Common myeloid progenitor, CD34-positive (primary cell): ENCODE measurements at regions not wholly inside any gene's neighbourhood (a gene's known extent, or its start where the extent isn't known, plus 50 kb on each side); places are given as distances from the start of the nearest gene placed in this dataset.
A peak's percentile ranks its signal among the peaks of the same experiment; 100 is the strongest.

Source experiments
- CTCF ChIA-PET: fragments of 350-600 bp; sonication (Branson Sonifier 250); formaldehyde crosslinking; loops from one replicate; lab custom pipeline; 2021; ENCODE audit warnings: antibody characterized with exemption; lab: Charles Lee
- POLR2A ChIA-PET: fragments of 350-600 bp; sonication (Branson Sonifier 250); formaldehyde crosslinking; loops from one replicate; lab custom pipeline; 2021; ENCODE audit warnings: antibody characterized with exemption; lab: Charles Lee
- DNase-seq, 3 donors: peaks; one replicate each; pipeline versions ENCODE4 v3.0.0 to v3.0.0-alpha.2; 2013
- H3K27ac ChIP-seq, 2 experiments: 1 replicate in 1 of 2; 2 replicates in 1 of 2; pipeline ENCODE4 v1.7.0; 2013; ENCODE audit warnings: inconsistent platforms in 2 of 2, low read length in 2 of 2, mild to moderate bottlenecking in 2 of 2, low read depth in 1 of 2, moderate library complexity in 1 of 2; ENCODE audit not compliant: severe bottlenecking in 2 of 2, insufficient read depth in 1 of 2, poor library complexity in 1 of 2
- H3K27me3 ChIP-seq, 5 experiments: replicated peaks in 2 of 5; 1 replicate in 3 of 5; 2 replicates in 2 of 5; pipeline versions ENCODE4 v1.6.1 to v1.7.0; 2013; ENCODE audit warnings: low read length in 4 of 5, mild to moderate bottlenecking in 2 of 5, moderate library complexity in 2 of 5, inconsistent platforms in 1 of 5; ENCODE audit not compliant: insufficient read depth in 5 of 5, control insufficient read depth in 4 of 5
- H3K36me3 ChIP-seq, 4 experiments: 1 replicate in 2 of 4; 2 replicates in 2 of 4; pipeline versions ENCODE4 v1.6.1 to v1.7.0; 2013; ENCODE audit warnings: low read length in 3 of 4, control low read depth in 1 of 4, mild to moderate bottlenecking in 1 of 4; ENCODE audit not compliant: control insufficient read depth in 4 of 4, insufficient read depth in 4 of 4
- H3K4me1 ChIP-seq, 4 experiments: 1 replicate in 3 of 4; 2 replicates in 1 of 4; pipeline versions ENCODE4 v1.6.1 to v1.7.1; 2013; ENCODE audit warnings: low read length in 3 of 4, mild to moderate bottlenecking in 3 of 4, control low read depth in 1 of 4, inconsistent platforms in 1 of 4, moderate library complexity in 1 of 4; ENCODE audit not compliant: control insufficient read depth in 4 of 4, insufficient read depth in 4 of 4; ENCODE audit errors: control extremely low read depth in 1 of 4
- H3K4me3 ChIP-seq, 7 experiments: 1 replicate in 4 of 7; 2 replicates in 3 of 7; pipeline versions ENCODE4 v1.5.1 to v1.7.0; 2013; ENCODE audit warnings: mild to moderate bottlenecking in 7 of 7, low read length in 6 of 7, moderate library complexity in 6 of 7, inconsistent platforms in 2 of 7, low read depth in 2 of 7, control low read depth in 1 of 7; ENCODE audit not compliant: insufficient read depth in 4 of 7, control insufficient read depth in 1 of 7; ENCODE audit errors: extremely low read depth in 1 of 7
- H3K9me3 ChIP-seq, 5 experiments: 1 replicate in 4 of 5; 2 replicates in 1 of 5; pipeline versions ENCODE4 v1.6.1 to v1.7.1; 2013; ENCODE audit warnings: low read length in 4 of 5, mild to moderate bottlenecking in 2 of 5, inconsistent platforms in 1 of 5, low read depth in 1 of 5, moderate library complexity in 1 of 5; ENCODE audit not compliant: control insufficient read depth in 4 of 5, insufficient read depth in 2 of 5; ENCODE audit errors: control extremely low read depth in 1 of 5
- WGBS: methylation state at CpG from one replicate; pipeline ENCODE4 v1.1.5; 2013; ENCODE audit not compliant: insufficient coverage; 5-methylcytosine and 5-hydroxymethylcytosine counted together

DNA sequence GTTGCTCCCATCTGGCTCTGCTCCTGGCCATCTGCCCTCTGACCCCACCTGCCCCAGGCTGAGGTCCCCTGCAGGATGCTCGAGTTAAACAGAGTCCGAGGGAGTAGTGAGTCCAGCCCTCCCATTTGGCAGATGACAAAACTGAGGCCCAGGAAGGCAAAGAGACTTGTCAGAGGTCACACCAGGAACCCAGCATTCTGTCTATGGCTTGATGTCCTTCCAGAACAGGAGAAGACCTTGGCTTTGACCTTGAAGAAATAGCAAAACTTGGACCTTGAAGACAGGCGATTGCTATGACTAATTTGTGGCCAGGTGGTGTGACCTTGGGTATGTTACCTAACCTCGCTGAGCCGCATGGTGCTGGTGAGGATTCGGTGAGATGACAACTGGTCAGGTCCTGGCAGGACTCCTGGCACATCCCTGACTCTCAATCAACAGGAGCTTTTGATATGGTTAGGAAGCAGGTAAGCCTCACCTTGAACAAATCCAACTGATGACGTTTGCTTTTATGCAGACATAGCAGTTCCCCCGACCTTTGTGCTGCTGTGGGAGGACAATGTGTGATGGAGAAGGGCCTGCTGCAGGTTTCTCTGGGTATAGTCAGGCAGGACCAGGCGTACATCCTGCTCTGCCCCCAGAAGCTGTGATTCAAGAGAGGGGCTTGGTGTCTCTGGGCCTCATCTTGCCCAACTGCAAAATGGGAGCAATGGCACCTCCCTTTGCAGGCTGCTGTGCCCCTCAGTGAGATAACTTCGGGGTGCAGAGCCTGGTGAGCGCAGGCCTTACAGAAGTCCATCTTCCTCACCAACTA lies 198.7 kb downstream of the C9orf50 start:
- Histone ChIP-seq H3K27me3 (no peaks in the 10 kb centered on the region), H3K4me3 (peak overlapping the region in 1 of 7 experiments; percentile 38), H3K4me1 (peaks cover 0 to 24% (median 15%) of the 10 kb centered on the region in 4 experiments), H3K9me3 (no peaks in the 10 kb centered on the region), H3K27ac (peak overlapping the region in 1 of 2 experiments; percentile 21), H3K36me3 (no peaks in the 10 kb centered on the region)
- no peak for DNase-seq
- WGBS: 87% methylated on average over 7 of the region's 11 CpGs
- ChIA-PET CTCF (interaction anchor here (1.0 to 1.6 kb wide), 2 partner anchors 10 to 14 kb away, joined by 3 to 4 read pairs; no protein-coding TSS in a partner anchor), POLR2A (no interaction called here)

DNA sequence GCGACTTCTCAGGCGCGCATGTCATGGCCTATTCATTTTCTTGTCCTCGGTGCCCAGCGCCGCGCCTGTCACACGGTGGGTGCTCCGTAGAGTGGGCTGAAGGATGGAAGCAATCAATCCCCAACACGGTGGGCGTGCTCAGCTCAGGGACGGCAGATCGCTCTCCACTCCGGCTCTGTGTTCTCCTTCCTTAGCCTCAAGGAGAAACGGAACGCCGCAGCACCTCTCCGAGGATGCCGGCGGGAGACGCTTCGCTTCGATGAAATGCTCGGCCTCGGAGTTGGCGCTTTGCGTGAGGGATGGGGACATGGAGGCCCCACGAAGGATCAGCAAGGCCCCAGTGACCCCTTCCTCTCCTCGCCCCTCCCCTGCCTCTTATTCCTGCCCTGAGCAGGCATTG lies 199.5 kb downstream of the C9orf50 start:
- DNase-seq: no peak
- CTCF ChIA-PET: interaction anchor here (0.7 kb wide), 1 partner anchor 9 kb away, joined by 3 read pairs; no protein-coding TSS in a partner anchor
- 95% methylated on average over 28 of the region's 29 CpGs for WGBS

DNA sequence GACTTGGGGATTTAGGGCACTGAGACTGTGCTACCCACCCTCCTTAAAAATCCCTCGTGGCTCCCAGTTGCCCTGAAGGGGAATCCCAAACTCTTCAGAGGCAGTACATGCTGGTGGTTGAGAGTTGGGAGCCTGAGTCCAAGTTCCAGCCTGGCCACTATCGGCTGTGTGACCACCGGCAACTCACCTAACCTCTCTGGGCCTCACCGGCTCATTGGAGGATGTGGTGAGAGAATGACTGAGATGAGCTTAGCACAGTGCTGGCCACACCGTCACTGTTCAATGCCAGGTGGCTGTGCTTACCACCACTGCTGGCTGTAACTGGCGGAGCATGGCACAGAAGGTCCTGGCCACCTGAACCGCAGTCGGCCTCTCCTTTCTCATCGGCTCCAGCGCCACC lies 200.2 kb downstream of the C9orf50 start:
- CTCF ChIA-PET: interaction anchor here (0.7 kb wide), 1 partner anchor 10 kb away, joined by 3 read pairs; no protein-coding TSS in a partner anchor
- POLR2A ChIA-PET: no interaction called here
- H3K4me3 ChIP-seq: no peak overlapping the region
- WGBS: 96% methylated on average over 7 of the region's 10 CpGs
- no peaks in the 10 kb centered on the region for H3K9me3 ChIP-seq
- H3K36me3 ChIP-seq: no peaks in the 10 kb centered on the region
- no peak overlapping the region for H3K27ac ChIP-seq
- H3K27me3 ChIP-seq: no peaks in the 10 kb centered on the region
- no peak for DNase-seq
- peaks cover 0 to 30% (median 22%) of the 10 kb centered on the region in 4 experiments for H3K4me1 ChIP-seq

More for the DNA sequence above, 199.5 kb downstream of the C9orf50 start:
- no peak overlapping the region for H3K4me3 ChIP-seq
- POLR2A ChIA-PET: no interaction called here
- peaks cover 0 to 24% (median 20%) of the 10 kb centered on the region in 4 experiments for H3K4me1 ChIP-seq
- H3K9me3 ChIP-seq: no peaks in the 10 kb centered on the region
- no peaks in the 10 kb centered on the region for H3K36me3 ChIP-seq
- H3K27ac ChIP-seq: no peak overlapping the region
- no peaks in the 10 kb centered on the region for H3K27me3 ChIP-seq

DNA sequence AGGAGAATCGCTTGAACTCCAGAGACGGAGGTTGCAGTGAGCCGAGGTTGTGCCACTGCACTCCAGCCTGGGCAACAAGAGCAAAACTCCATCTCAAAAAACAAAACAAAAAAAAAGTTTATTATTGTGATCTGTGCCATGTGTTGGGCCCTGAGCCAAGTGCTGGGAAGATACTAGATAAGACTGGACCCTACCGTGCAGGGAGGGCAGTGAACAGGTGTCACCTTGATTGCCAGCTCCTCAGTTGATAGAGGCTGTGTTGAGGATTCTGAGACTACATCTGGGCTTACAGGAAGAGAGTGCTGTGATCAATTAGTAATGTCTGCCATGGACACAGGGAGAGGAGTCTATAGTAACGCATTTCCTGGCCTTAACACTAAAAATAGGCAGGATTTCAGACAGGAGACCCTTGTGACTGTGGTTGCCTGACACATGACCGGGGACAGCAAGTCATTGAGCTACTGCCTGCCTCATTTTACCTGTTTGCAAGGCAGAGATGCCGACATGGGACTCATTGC lies 201.5 kb downstream of the C9orf50 start:
- WGBS: 73% methylated on average over 5 of the region's 7 CpGs
- DNase-seq: no peak
- H3K36me3 ChIP-seq: no peaks in the 10 kb centered on the region
- ChIA-PET CTCF (interaction anchor here (0.8 to 1.7 kb wide), 3 partner anchors 13 to 83 kb away, joined by 3 to 5 read pairs (median 3); no protein-coding TSS in a partner anchor), POLR2A (no interaction called here)
- H3K4me3 ChIP-seq: no peak overlapping the region
- peaks cover 0 to 41% (median 33%) of the 10 kb centered on the region in 4 experiments for H3K4me1 ChIP-seq
- no peaks in the 10 kb centered on the region for H3K27me3 ChIP-seq
- no peak overlapping the region for H3K27ac ChIP-seq
- no peaks in the 10 kb centered on the region for H3K9me3 ChIP-seq

DNA sequence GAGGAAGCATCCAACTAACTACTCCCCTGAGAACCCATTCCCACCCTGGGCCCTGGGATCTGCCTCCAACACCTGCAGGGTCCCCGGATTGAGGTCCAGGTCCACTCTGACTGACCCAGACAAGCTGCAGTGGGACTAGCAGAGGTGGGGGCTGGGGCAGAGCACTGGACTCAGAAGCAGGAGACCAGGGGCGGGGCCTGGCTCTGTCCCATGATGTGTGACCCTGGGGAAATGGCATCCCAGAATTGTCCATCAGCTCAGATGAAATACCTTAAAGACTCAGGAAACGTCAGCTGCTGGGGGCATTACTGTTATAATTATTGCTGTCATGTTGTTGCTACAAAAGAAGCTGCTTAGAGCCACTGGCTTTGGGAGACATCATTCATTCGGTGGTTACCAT lies 202.4 kb downstream of the C9orf50 start:
- no peaks in the 10 kb centered on the region for H3K36me3 ChIP-seq
- no peaks in the 10 kb centered on the region for H3K9me3 ChIP-seq
- no peaks in the 10 kb centered on the region for H3K27me3 ChIP-seq
- H3K4me1 ChIP-seq: peaks cover 0 to 48% (median 40%) of the 10 kb centered on the region in 4 experiments
- no peak overlapping the region for H3K27ac ChIP-seq
- CTCF ChIA-PET: interaction anchor here (1.7 kb wide), 1 partner anchor 14 kb away, joined by 5 read pairs; no protein-coding TSS in a partner anchor
- WGBS: 100% methylated on average over 2 of the region's 4 CpGs
- DNase-seq: no peak
- POLR2A ChIA-PET: no interaction called here
- no peak overlapping the region for H3K4me3 ChIP-seq

DNA sequence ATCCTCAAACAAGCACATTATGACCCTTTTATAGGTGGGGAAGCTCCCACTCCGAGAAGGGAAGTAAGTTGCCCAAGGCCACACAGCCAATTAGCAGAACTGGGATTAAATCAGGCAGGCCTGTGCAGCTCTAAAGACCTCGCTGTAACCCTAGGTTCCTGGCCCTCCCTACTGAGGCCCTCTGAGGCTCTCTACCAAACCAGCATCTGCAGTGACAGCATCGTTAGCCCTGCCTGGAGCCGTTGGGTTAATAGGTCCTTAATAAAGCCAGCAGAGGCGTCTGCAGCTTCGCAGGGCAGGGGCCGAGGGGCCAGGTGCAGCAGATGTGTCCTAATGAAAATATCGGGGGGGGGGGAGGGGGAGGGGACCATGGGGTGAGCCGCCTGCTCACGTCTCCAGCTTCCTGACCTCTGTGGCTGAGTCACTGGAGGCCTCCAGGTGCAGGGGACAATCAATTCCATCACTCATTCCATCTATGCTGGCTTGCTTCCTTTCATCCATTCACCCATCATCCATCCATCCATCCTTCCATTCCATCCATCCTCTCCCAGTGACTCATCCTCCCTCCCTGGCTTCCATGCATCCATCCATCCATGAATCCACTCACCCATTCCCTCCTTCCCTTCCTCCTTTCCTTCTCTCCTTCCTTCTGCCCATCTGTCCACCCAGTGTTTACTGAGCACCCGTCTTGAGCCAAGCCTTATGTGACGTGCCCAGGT lies 203.9 kb downstream of the C9orf50 start:
- no peak overlapping the region for H3K4me3 ChIP-seq
- peak in 1 of 3 donors; percentile 35 for DNase-seq
- CTCF ChIA-PET: interaction anchor here (0.7 kb wide), 1 partner anchor 18 kb away, joined by 3 read pairs; no protein-coding TSS in a partner anchor
- H3K4me1 ChIP-seq: peaks cover 0 to 43% (median 38%) of the 10 kb centered on the region in 4 experiments
- no peak overlapping the region for H3K27ac ChIP-seq
- no peaks in the 10 kb centered on the region for H3K9me3 ChIP-seq
- no peaks in the 10 kb centered on the region for H3K36me3 ChIP-seq
- 75% methylated on average over 6 of the region's 12 CpGs for WGBS
- POLR2A ChIA-PET: no interaction called here
- no peaks in the 10 kb centered on the region for H3K27me3 ChIP-seq
